Common myeloid progenitor, CD34-positive (primary cell): ENCODE measurements at regions not wholly inside any gene's neighbourhood (a gene's known extent, or its start where the extent isn't known, plus 50 kb on each side); places are given as distances from the start of the nearest gene placed in this dataset.

Experiments used
- CTCF ChIA-PET: fragments of 350-600 bp; sonication (Branson Sonifier 250); formaldehyde crosslinking; loops from one replicate; lab custom pipeline; 2021; ENCODE audit warnings: antibody characterized with exemption; lab: Charles Lee
- POLR2A ChIA-PET: fragments of 350-600 bp; sonication (Branson Sonifier 250); formaldehyde crosslinking; loops from one replicate; lab custom pipeline; 2021; ENCODE audit warnings: antibody characterized with exemption; lab: Charles Lee
- DNase-seq, 3 donors: peaks; one replicate each; pipeline versions ENCODE4 v3.0.0 to v3.0.0-alpha.2; 2013
- H3K27ac ChIP-seq, 2 experiments: 1 replicate in 1 of 2; 2 replicates in 1 of 2; pipeline ENCODE4 v1.7.0; 2013; ENCODE audit warnings: inconsistent platforms in 2 of 2, low read length in 2 of 2, mild to moderate bottlenecking in 2 of 2, low read depth in 1 of 2, moderate library complexity in 1 of 2; ENCODE audit not compliant: severe bottlenecking in 2 of 2, insufficient read depth in 1 of 2, poor library complexity in 1 of 2
- H3K27me3 ChIP-seq, 5 experiments: replicated peaks in 2 of 5; 1 replicate in 3 of 5; 2 replicates in 2 of 5; pipeline versions ENCODE4 v1.6.1 to v1.7.0; 2013; ENCODE audit warnings: low read length in 4 of 5, mild to moderate bottlenecking in 2 of 5, moderate library complexity in 2 of 5, inconsistent platforms in 1 of 5; ENCODE audit not compliant: insufficient read depth in 5 of 5, control insufficient read depth in 4 of 5
- H3K36me3 ChIP-seq, 4 experiments: 1 replicate in 2 of 4; 2 replicates in 2 of 4; pipeline versions ENCODE4 v1.6.1 to v1.7.0; 2013; ENCODE audit warnings: low read length in 3 of 4, control low read depth in 1 of 4, mild to moderate bottlenecking in 1 of 4; ENCODE audit not compliant: control insufficient read depth in 4 of 4, insufficient read depth in 4 of 4
- H3K4me1 ChIP-seq, 4 experiments: 1 replicate in 3 of 4; 2 replicates in 1 of 4; pipeline versions ENCODE4 v1.6.1 to v1.7.1; 2013; ENCODE audit warnings: low read length in 3 of 4, mild to moderate bottlenecking in 3 of 4, control low read depth in 1 of 4, inconsistent platforms in 1 of 4, moderate library complexity in 1 of 4; ENCODE audit not compliant: control insufficient read depth in 4 of 4, insufficient read depth in 4 of 4; ENCODE audit errors: control extremely low read depth in 1 of 4
- H3K4me3 ChIP-seq, 7 experiments: 1 replicate in 4 of 7; 2 replicates in 3 of 7; pipeline versions ENCODE4 v1.5.1 to v1.7.0; 2013; ENCODE audit warnings: mild to moderate bottlenecking in 7 of 7, low read length in 6 of 7, moderate library complexity in 6 of 7, inconsistent platforms in 2 of 7, low read depth in 2 of 7, control low read depth in 1 of 7; ENCODE audit not compliant: insufficient read depth in 4 of 7, control insufficient read depth in 1 of 7; ENCODE audit errors: extremely low read depth in 1 of 7
- H3K9me3 ChIP-seq, 5 experiments: 1 replicate in 4 of 5; 2 replicates in 1 of 5; pipeline versions ENCODE4 v1.6.1 to v1.7.1; 2013; ENCODE audit warnings: low read length in 4 of 5, mild to moderate bottlenecking in 2 of 5, inconsistent platforms in 1 of 5, low read depth in 1 of 5, moderate library complexity in 1 of 5; ENCODE audit not compliant: control insufficient read depth in 4 of 5, insufficient read depth in 2 of 5; ENCODE audit errors: control extremely low read depth in 1 of 5
- WGBS: methylation state at CpG from one replicate; pipeline ENCODE4 v1.1.5; 2013; ENCODE audit not compliant: insufficient coverage; 5-methylcytosine and 5-hydroxymethylcytosine counted together

GRCh38 chr1:80221319-80221718 is 1214.8 kb upstream of the ADGRL4 start:
- H3K9me3 ChIP-seq = no peaks in the 10 kb centered on the region
- POLR2A ChIA-PET = no interaction called here
- DNase-seq = no peak

GRCh38 chr1:80218112-80218511 is 1211.6 kb upstream of the ADGRL4 start:
- H3K9me3 ChIP-seq = no peaks in the 10 kb centered on the region
- no peaks in the 10 kb centered on the region for H3K27me3 ChIP-seq
- ChIA-PET CTCF (interaction anchor here (1.7 kb wide), 1 partner anchor 9 kb away, joined by 4 read pairs; no protein-coding TSS in a partner anchor), POLR2A (no interaction called here)
- peak; percentile 13 to 37 (median 26) for DNase-seq
- no peaks in the 10 kb centered on the region for H3K36me3 ChIP-seq
- 80% methylated on average over 2 of the region's 2 CpGs for WGBS
- no peaks in the 10 kb centered on the region for H3K4me1 ChIP-seq
- H3K27ac ChIP-seq = no peak overlapping the region
- H3K4me3 ChIP-seq = no peak overlapping the region

More at GRCh38 chr1:80221319-80221718, 1214.8 kb upstream of the ADGRL4 start:
- CTCF ChIA-PET = no interaction called here
- Histone ChIP-seq H3K27ac (no peak overlapping the region), H3K4me1 (no peaks in the 10 kb centered on the region), H3K4me3 (no peak overlapping the region), H3K36me3 (no peaks in the 10 kb centered on the region), H3K27me3 (no peaks in the 10 kb centered on the region)
- 100% methylated on average over 1 of the region's 4 CpGs for WGBS

GRCh38 chr1:80217377-80217986 is 1211.0 kb upstream of the ADGRL4 start:
- DNase-seq = peak in 2 of 3 donors; percentile 1 to 4
- H3K36me3 ChIP-seq = no peaks in the 10 kb centered on the region

GRCh38 chr1:80214888-80215540 is 1208.5 kb upstream of the ADGRL4 start:
- Histone ChIP-seq H3K9me3 (no peaks in the 10 kb centered on the region), H3K4me1 (no peaks in the 10 kb centered on the region), H3K27me3 (no peaks in the 10 kb centered on the region), H3K27ac (no peak overlapping the region), H3K4me3 (no peak overlapping the region), H3K36me3 (no peaks in the 10 kb centered on the region)
- ChIA-PET POLR2A (no interaction called here), CTCF (no interaction called here)
- DNase-seq = no peak
- 100% methylated on average over 1 of the region's 5 CpGs for WGBS

More at GRCh38 chr1:80217377-80217986, 1211.0 kb upstream of the ADGRL4 start:
- Histone ChIP-seq H3K9me3 (no peaks in the 10 kb centered on the region), H3K27ac (no peak overlapping the region), H3K4me3 (no peak overlapping the region), H3K4me1 (no peaks in the 10 kb centered on the region), H3K27me3 (no peaks in the 10 kb centered on the region)
- CTCF ChIA-PET = interaction anchor here (0.6 to 1.7 kb wide), 2 partner anchors 9 to 412 kb away, joined by 3 to 4 read pairs; no protein-coding TSS in a partner anchor
- 100% methylated on average over 1 of the region's 4 CpGs for WGBS
- POLR2A ChIA-PET = no interaction called here

- POLR2A ChIA-PET = no interaction called here
- 100% methylated on average over 1 of the region's 3 CpGs for WGBS
Measured at GRCh38 chr1:80212948-80213347, 1206.4 kb upstream of the ADGRL4 start.

GRCh38 chr1:80211691-80212380 is 1205.3 kb upstream of the ADGRL4 start:
- peak in 2 of 3 donors; percentile 2 to 18 for DNase-seq
- ChIA-PET CTCF (no interaction called here), POLR2A (no interaction called here)
- Histone ChIP-seq H3K4me1 (no peaks in the 10 kb centered on the region), H3K4me3 (no peak overlapping the region), H3K36me3 (no peaks in the 10 kb centered on the region), H3K9me3 (no peaks in the 10 kb centered on the region), H3K27me3 (no peaks in the 10 kb centered on the region), H3K27ac (no peak overlapping the region)
- WGBS = 81% methylated on average over 7 of the region's 8 CpGs

More at GRCh38 chr1:80212948-80213347, 1206.4 kb upstream of the ADGRL4 start:
- Histone ChIP-seq H3K27me3 (no peaks in the 10 kb centered on the region), H3K27ac (no peak overlapping the region), H3K4me3 (no peak overlapping the region), H3K4me1 (no peaks in the 10 kb centered on the region), H3K9me3 (no peaks in the 10 kb centered on the region), H3K36me3 (no peaks in the 10 kb centered on the region)
- no peak for DNase-seq
- CTCF ChIA-PET = no interaction called here

GRCh38 chr1:80202118-80202517 is 1195.6 kb upstream of the ADGRL4 start:
- Histone ChIP-seq H3K27me3 (no peaks in the 10 kb centered on the region), H3K27ac (no peak overlapping the region), H3K36me3 (no peaks in the 10 kb centered on the region), H3K4me3 (no peak overlapping the region), H3K4me1 (no peaks in the 10 kb centered on the region), H3K9me3 (peaks cover 0 to 2% (median 0%) of the 10 kb centered on the region in 5 experiments)
- WGBS = 100% methylated on average over 2 of the region's 4 CpGs
- CTCF ChIA-PET = no interaction called here
- POLR2A ChIA-PET = no interaction called here
- no peak for DNase-seq
